HUES48 (cell line): ENCODE measurements at regions not wholly inside any gene's neighbourhood (a gene's known extent, or its start where the extent isn't known, plus 50 kb on each side); places are given as distances from the start of the nearest gene placed in this dataset.

ENCODE experiments used
- H3K27ac ChIP-seq: one replicate; pipeline ENCODE4 v1.7.0; 2013; ENCODE audit warnings: low read depth, low read length, inconsistent platforms
- H3K27me3 ChIP-seq: 2 replicates; pipeline ENCODE4 v1.6.1; 2013; ENCODE audit warnings: mild to moderate bottlenecking, low read length; ENCODE audit not compliant: control insufficient read depth, insufficient read depth
- H3K36me3 ChIP-seq: 2 replicates; pipeline ENCODE4 v1.6.1; 2013; ENCODE audit warnings: low read length; ENCODE audit not compliant: control insufficient read depth, insufficient read depth
- H3K4me1 ChIP-seq: 2 replicates; pipeline ENCODE4 v1.6.1; 2013; ENCODE audit warnings: mild to moderate bottlenecking, low read length; ENCODE audit not compliant: control insufficient read depth, insufficient read depth
- H3K4me3 ChIP-seq: 2 replicates; pipeline ENCODE4 v1.5.1; 2013; ENCODE audit warnings: mild to moderate bottlenecking, low read depth, low read length
- H3K9ac ChIP-seq: 2 replicates; pipeline ENCODE4 v1.6.1; 2013; ENCODE audit warnings: mild to moderate bottlenecking, low read depth, low read length, moderate library complexity
- H3K9me3 ChIP-seq: 2 replicates; pipeline ENCODE4 v1.6.1; 2013; ENCODE audit warnings: low read length; ENCODE audit not compliant: control insufficient read depth, insufficient read depth

GRCh38 chr10:8719971-8720370 is 665.5 kb downstream of the GATA3 start:
- 0 out of 2 replicates have a peak, but pooled peaks cover 5% of the 10 kb centered on the region for H3K4me1 ChIP-seq
- no peaks in the 10 kb centered on the region for H3K27me3 ChIP-seq
- no peak overlapping the region for H3K27ac ChIP-seq
- no peak overlapping the region for H3K4me3 ChIP-seq
- no peaks in the 10 kb centered on the region for H3K36me3 ChIP-seq
- H3K9me3 ChIP-seq, result no peaks in the 10 kb centered on the region
- H3K9ac ChIP-seq, result no peak overlapping the region

- H3K36me3 ChIP-seq, result no peaks in the 10 kb centered on the region
- no peak overlapping the region for H3K9ac ChIP-seq
- H3K9me3 ChIP-seq, result no peaks in the 10 kb centered on the region
- H3K27ac ChIP-seq, result no peak overlapping the region
- H3K4me1 ChIP-seq, result 0 out of 2 replicates have a peak, but pooled peaks cover 5% of the 10 kb centered on the region
- no peaks in the 10 kb centered on the region for H3K27me3 ChIP-seq
- H3K4me3 ChIP-seq, result no peak overlapping the region
Observed at GRCh38 chr10:8721650-8722049, 667.2 kb downstream of the GATA3 start.

- H3K9ac ChIP-seq, result no peak overlapping the region
- no peaks in the 10 kb centered on the region for H3K36me3 ChIP-seq
- H3K9me3 ChIP-seq, result no peaks in the 10 kb centered on the region
- H3K27ac ChIP-seq, result no peak overlapping the region
- H3K4me1 ChIP-seq, result 0 out of 2 replicates have a peak, but pooled peaks cover 5% of the 10 kb centered on the region
- no peak overlapping the region for H3K4me3 ChIP-seq
- no peaks in the 10 kb centered on the region for H3K27me3 ChIP-seq
Observed at GRCh38 chr10:8722835-8723234, 668.3 kb downstream of the GATA3 start.

- no peaks in the 10 kb centered on the region for H3K4me1 ChIP-seq
- no peak overlapping the region for H3K4me3 ChIP-seq
- no peaks in the 10 kb centered on the region for H3K27me3 ChIP-seq
- no peaks in the 10 kb centered on the region for H3K36me3 ChIP-seq
- no peak overlapping the region for H3K27ac ChIP-seq
- no peak overlapping the region for H3K9ac ChIP-seq
- no peaks in the 10 kb centered on the region for H3K9me3 ChIP-seq
Observed at GRCh38 chr10:8725343-8725742, 670.9 kb downstream of the GATA3 start.

GRCh38 chr10:8726084-8726778 is 671.7 kb downstream of the GATA3 start:
- Histone ChIP-seq H3K9ac (no peak overlapping the region), H3K27ac (no peak overlapping the region), H3K4me3 (no peak overlapping the region), H3K27me3 (no peaks in the 10 kb centered on the region), H3K36me3 (no peaks in the 10 kb centered on the region), H3K4me1 (0 out of 2 replicates have a peak, but pooled peaks cover 3% of the 10 kb centered on the region), H3K9me3 (no peaks in the 10 kb centered on the region)

GRCh38 chr10:8726779-8727084 is 672.2 kb downstream of the GATA3 start:
- H3K4me3 ChIP-seq, result no peak overlapping the region
- 0 out of 2 replicates have a peak, but pooled peaks cover 8% of the 10 kb centered on the region for H3K4me1 ChIP-seq
- H3K9ac ChIP-seq, result no peak overlapping the region
- no peaks in the 10 kb centered on the region for H3K9me3 ChIP-seq
- no peak overlapping the region for H3K27ac ChIP-seq
- no peaks in the 10 kb centered on the region for H3K36me3 ChIP-seq
- H3K27me3 ChIP-seq, result no peaks in the 10 kb centered on the region

- no peak overlapping the region for H3K27ac ChIP-seq
- H3K27me3 ChIP-seq, result no peaks in the 10 kb centered on the region
- H3K9me3 ChIP-seq, result no peaks in the 10 kb centered on the region
- no peak overlapping the region for H3K9ac ChIP-seq
- H3K36me3 ChIP-seq, result no peaks in the 10 kb centered on the region
- H3K4me1 ChIP-seq, result 0 out of 2 replicates have a peak, but pooled peaks cover 9% of the 10 kb centered on the region
- no peak overlapping the region for H3K4me3 ChIP-seq
Observed at GRCh38 chr10:8731121-8732095, 676.9 kb downstream of the GATA3 start.

- Histone ChIP-seq H3K9me3 (no peaks in the 10 kb centered on the region), H3K36me3 (no peaks in the 10 kb centered on the region), H3K4me3 (no peak overlapping the region), H3K27me3 (no peaks in the 10 kb centered on the region), H3K4me1 (no peaks in the 10 kb centered on the region), H3K9ac (no peak overlapping the region), H3K27ac (no peak overlapping the region)
Observed at GRCh38 chr10:8738987-8739386, 684.5 kb downstream of the GATA3 start.

GRCh38 chr10:8752146-8752843 is 697.8 kb downstream of the GATA3 start:
- H3K4me3 ChIP-seq, result no peak overlapping the region
- H3K27ac ChIP-seq, result no peak overlapping the region
- no peaks in the 10 kb centered on the region for H3K36me3 ChIP-seq
- no peaks in the 10 kb centered on the region for H3K4me1 ChIP-seq
- no peaks in the 10 kb centered on the region for H3K9me3 ChIP-seq
- H3K9ac ChIP-seq, result no peak overlapping the region
- H3K27me3 ChIP-seq, result no peaks in the 10 kb centered on the region

- Histone ChIP-seq H3K4me1 (no peaks in the 10 kb centered on the region), H3K9me3 (no peaks in the 10 kb centered on the region), H3K4me3 (no peak overlapping the region), H3K27me3 (no peaks in the 10 kb centered on the region), H3K36me3 (no peaks in the 10 kb centered on the region), H3K9ac (no peak overlapping the region), H3K27ac (no peak overlapping the region)
Observed at GRCh38 chr10:8758029-8758428, 703.5 kb downstream of the GATA3 start.
